ENCODE measurements at regions not wholly inside any gene's neighbourhood (a gene's known extent, or its start where the extent isn't known, plus 50 kb on each side); places are given as distances from the start of the nearest gene placed in this dataset.
"Not testable (repeated sequence)": the region's sequence is repeated elsewhere in the genome, so short reads cannot be mapped to it uniquely, and the experiment has no call there.

GRCh38 chrX:12080265-12080664, 58.0 kb upstream of the FRMPD4 start:
- ATAC-seq (peak; percentile 65; the same call in 1 of the 2 replicates), DNase-seq (ENCODE audit: low spot score) (no peak)
- ChIA-PET CTCF (interaction anchor here (0.7 to 2.3 kb wide), 6 partner anchors 58 to 629 kb away, joined by 3 to 9 read pairs (median 3); partner anchors contain the start of gene FRMPD4), POLR2A (no interaction called here)
- Mint-ChIP-seq H3K4me1 (peaks cover 15% of the 10 kb centered on the region), H3K27me3 (ENCODE audit: low read depth) (peaks cover 11% of the 10 kb centered on the region), H3K4me3 (no peak overlapping the region), H3K27ac (no peak overlapping the region), H3K9me3 (peaks cover 27% of the 10 kb centered on the region), H3K36me3 (peaks cover 28% of the 10 kb centered on the region)
- 0 out of 2 replicates have a peak, but pooled peaks have one; percentile 27 for TF ChIP-seq CTCF (IDR thresholded peaks at IDR 0.05)
- TF ChIP-seq ELF4 (CRISPR knock-in tag; IDR thresholded peaks at IDR 0.05; ENCODE audit: low read depth): no peak

GRCh38 chrX:12082959-12083358, 55.3 kb upstream of the FRMPD4 start:
- ATAC-seq, CTCF ChIA-PET, POLR2A ChIA-PET: not testable (repeated sequence)

More at GRCh38 chrX:12082959-12083358, 55.3 kb upstream of the FRMPD4 start:
- not testable (repeated sequence) for H3K4me3 Mint-ChIP-seq; H3K27ac Mint-ChIP-seq; DNase-seq (ENCODE audit: low spot score); H3K27me3 Mint-ChIP-seq (ENCODE audit: low read depth)
- H3K36me3 Mint-ChIP-seq: peaks cover 28% of the 10 kb centered on the region
- H3K4me1 Mint-ChIP-seq: peaks cover 11% of the 10 kb centered on the region
- peaks cover 27% of the 10 kb centered on the region for H3K9me3 Mint-ChIP-seq
